ENCODE measurements at regions not wholly inside any gene's neighbourhood (a gene's known extent, or its start where the extent isn't known, plus 50 kb on each side); places are given as distances from the start of the nearest gene placed in this dataset.

- H3K27me3 ChIP-seq (ENCODE audit: control insufficient read depth, low read length) = no peaks in the 10 kb centered on the region
- TF ChIP-seq EZH2phosphoT487 (IDR thresholded peaks at IDR 0.05; ENCODE audit: borderline replicate concordance, low read length) = no peak
- no peak for TF ChIP-seq CTCF (IDR thresholded peaks at IDR 0.05; ENCODE audit: low read depth, low read length, poor library complexity, severe bottlenecking)
- no peaks in the 10 kb centered on the region for H3K36me3 ChIP-seq (ENCODE audit: control insufficient read depth, low read length)
- no peak overlapping the region for H3K27ac ChIP-seq (ENCODE audit: low read depth, low read length)
- no peaks in the 10 kb centered on the region for H3K9me2 ChIP-seq (replicated peaks; ENCODE audit: control insufficient read depth, low read length)
- no peaks in the 10 kb centered on the region for H3F3A ChIP-seq (ENCODE audit: control insufficient read depth, insufficient read depth)
- no peaks in the 10 kb centered on the region for H3K9me3 ChIP-seq (ENCODE audit: control insufficient read depth, insufficient read depth, low read length)
- H3K79me2 ChIP-seq (ENCODE audit: control insufficient read depth, low read length) = no peaks in the 10 kb centered on the region
- no peaks in the 10 kb centered on the region for H4K20me1 ChIP-seq (ENCODE audit: control insufficient read depth, insufficient read depth, low read depth, low read length)
- no peak overlapping the region for H3K4me2 ChIP-seq (ENCODE audit: low read length)
- no peaks in the 10 kb centered on the region for H3K4me1 ChIP-seq (ENCODE audit: control insufficient read depth, low read length)
- no peak overlapping the region for H3K4me3 ChIP-seq (ENCODE audit: low read length)
These were observed 256.0 kb upstream of the MKI67 start for GRCh38 chr10:128382225-128382624.

GRCh38 chr10:128384831-128385230 is 258.6 kb upstream of the MKI67 start:
- Histone ChIP-seq H3K27me3 (ENCODE audit: control insufficient read depth, low read length) (no peaks in the 10 kb centered on the region), H3K4me3 (ENCODE audit: low read length) (no peak overlapping the region), H3K9me2 (replicated peaks; ENCODE audit: control insufficient read depth, low read length) (no peaks in the 10 kb centered on the region), H4K20me1 (ENCODE audit: control insufficient read depth, insufficient read depth, low read depth, low read length) (no peaks in the 10 kb centered on the region), H3K9me3 (ENCODE audit: control insufficient read depth, insufficient read depth, low read length) (no peaks in the 10 kb centered on the region), H3K36me3 (ENCODE audit: control insufficient read depth, low read length) (no peaks in the 10 kb centered on the region), H3K4me1 (ENCODE audit: control insufficient read depth, low read length) (no peaks in the 10 kb centered on the region), H3K79me2 (ENCODE audit: control insufficient read depth, low read length) (no peaks in the 10 kb centered on the region), H3F3A (ENCODE audit: control insufficient read depth, insufficient read depth) (no peaks in the 10 kb centered on the region), H3K4me2 (ENCODE audit: low read length) (no peak overlapping the region), H3K27ac (ENCODE audit: low read depth, low read length) (no peak overlapping the region)
- TF ChIP-seq EZH2phosphoT487 (IDR thresholded peaks at IDR 0.05; ENCODE audit: borderline replicate concordance, low read length) (no peak), CTCF (IDR thresholded peaks at IDR 0.05; ENCODE audit: low read depth, low read length, poor library complexity, severe bottlenecking) (no peak)

- Histone ChIP-seq H3K9me3 (ENCODE audit: control insufficient read depth, insufficient read depth, low read length) (no peaks in the 10 kb centered on the region), H3K4me3 (ENCODE audit: low read length) (no peak overlapping the region), H3K9me2 (replicated peaks; ENCODE audit: control insufficient read depth, low read length) (no peaks in the 10 kb centered on the region), H3K27me3 (ENCODE audit: control insufficient read depth, low read length) (no peaks in the 10 kb centered on the region), H3F3A (ENCODE audit: control insufficient read depth, insufficient read depth) (no peaks in the 10 kb centered on the region), H3K27ac (ENCODE audit: low read depth, low read length) (no peak overlapping the region), H3K4me2 (ENCODE audit: low read length) (no peak overlapping the region), H3K36me3 (ENCODE audit: control insufficient read depth, low read length) (no peaks in the 10 kb centered on the region), H4K20me1 (ENCODE audit: control insufficient read depth, insufficient read depth, low read depth, low read length) (no peaks in the 10 kb centered on the region), H3K4me1 (ENCODE audit: control insufficient read depth, low read length) (no peaks in the 10 kb centered on the region), H3K79me2 (ENCODE audit: control insufficient read depth, low read length) (no peaks in the 10 kb centered on the region)
- TF ChIP-seq CTCF (IDR thresholded peaks at IDR 0.05; ENCODE audit: low read depth, low read length, poor library complexity, severe bottlenecking) (no peak), EZH2phosphoT487 (IDR thresholded peaks at IDR 0.05; ENCODE audit: borderline replicate concordance, low read length) (no peak)
These were observed 260.0 kb upstream of the MKI67 start for GRCh38 chr10:128386231-128386630.

Data from DOHH2 (cell line).